Superior temporal gyrus (tissue), 1 donor: ENCODE measurements at regions not wholly inside any gene's neighbourhood (a gene's known extent, or its start where the extent isn't known, plus 50 kb on each side); places are given as distances from the start of the nearest gene placed in this dataset.

Experiments
- DNase-seq: peaks from one replicate; pipeline ENCODE4 v3.0.0-alpha.2; 2016; ENCODE audit errors: extremely low spot score

DNA sequence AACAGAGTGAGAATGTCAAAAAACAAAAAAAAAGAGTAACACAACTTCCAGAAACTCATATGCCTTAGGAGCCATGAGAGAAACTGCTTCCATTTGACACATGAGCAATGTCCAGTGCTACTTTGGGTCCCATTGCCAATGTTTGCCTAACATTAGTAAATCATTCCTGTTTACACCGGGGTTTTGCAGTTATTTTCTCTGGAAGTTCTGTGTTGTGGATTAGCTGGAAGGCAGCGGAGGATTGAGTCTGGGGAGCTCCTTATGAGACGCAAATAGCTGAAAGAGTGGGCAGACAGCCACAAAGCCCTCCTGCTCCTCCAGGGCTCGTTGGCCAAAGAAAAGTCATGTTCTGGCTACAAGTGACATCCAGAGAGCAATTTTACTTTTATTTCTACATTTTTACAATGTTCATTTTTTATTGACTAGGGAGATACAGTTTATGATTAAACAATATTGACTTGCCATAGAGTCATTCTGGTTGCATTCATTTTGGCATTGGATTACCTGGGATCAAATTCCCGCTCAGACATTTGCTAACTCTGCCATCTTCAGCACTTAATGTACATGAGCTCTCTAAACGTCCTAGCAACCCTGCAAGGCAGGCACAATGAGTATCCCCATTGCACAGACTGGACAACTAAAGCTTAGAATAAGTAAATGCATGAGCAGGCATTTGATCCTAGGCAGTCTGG is 66.4 kb upstream of the GALNT2 start:
- DNase-seq, result no peak

DNA sequence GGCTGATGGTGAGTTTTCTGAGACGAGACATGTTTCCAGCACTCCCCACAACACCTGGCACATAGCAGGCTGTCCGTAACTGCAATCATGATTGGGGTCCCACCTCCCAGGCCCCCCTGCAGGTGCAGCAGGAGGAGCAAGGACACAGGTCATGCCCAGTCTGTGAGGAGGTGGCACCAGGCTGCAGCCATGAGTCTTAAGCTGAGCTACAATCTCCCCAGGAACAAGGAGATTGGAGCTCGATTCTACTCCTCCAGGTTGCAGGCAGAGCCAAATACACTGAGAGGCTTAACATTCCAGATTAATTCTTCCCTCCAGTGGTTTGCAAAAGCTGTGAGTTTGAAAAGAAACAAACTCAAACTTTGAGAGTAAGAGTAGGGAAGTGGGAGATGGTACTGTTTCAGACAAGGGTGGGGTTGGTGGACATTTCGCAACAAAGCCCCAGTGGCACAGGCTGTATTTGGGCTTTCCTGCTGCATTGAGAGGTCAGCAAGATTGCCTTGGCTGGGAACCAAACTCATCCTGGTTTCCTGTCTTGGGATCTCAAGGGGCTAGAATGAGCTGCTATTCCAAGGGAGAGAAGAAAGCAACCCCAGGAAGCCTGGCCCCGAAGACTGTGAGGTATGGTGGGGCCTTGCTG is 64.8 kb upstream of the GALNT2 start:
- no peak for DNase-seq

DNA sequence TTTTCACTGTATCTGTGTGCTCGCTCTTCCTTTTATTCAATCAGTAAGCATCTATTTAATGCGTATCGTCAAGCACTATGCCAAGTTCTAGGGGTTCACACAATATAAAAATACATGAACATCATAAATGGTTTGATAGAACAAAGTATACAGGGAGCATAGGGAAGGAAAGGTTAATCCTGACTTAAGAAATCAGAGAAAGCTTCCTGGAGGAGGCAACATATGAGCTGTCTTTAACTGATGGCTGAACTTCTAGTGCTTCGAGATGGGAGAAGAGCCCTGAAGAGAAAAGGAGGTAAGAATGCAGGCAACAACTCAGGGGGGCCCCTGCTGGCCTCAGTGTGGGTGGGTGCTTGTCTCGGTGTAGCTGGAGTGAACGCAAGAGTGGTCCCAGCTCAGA is 63.6 kb upstream of the GALNT2 start:
- DNase-seq, result no peak

DNA sequence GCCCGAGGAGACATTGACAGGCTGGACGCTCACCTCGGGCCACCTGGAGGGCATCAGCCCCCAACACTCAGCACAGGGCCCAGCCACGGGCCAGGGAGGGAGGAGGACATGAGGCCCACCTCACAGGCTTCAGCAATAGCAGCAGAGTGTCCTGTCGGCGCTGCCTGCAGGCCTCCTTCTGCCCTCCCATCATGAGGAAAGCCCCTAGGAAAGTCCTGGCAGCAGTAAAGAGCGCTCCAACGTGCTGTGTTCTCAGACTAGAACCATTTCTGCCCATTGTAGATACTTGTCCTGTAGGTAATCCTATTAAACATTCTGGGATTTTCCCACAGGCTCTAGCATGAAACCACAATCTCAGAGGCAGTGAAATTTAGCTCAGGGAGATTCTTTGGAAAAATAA is 62.0 kb upstream of the GALNT2 start:
- DNase-seq, result no peak

DNA sequence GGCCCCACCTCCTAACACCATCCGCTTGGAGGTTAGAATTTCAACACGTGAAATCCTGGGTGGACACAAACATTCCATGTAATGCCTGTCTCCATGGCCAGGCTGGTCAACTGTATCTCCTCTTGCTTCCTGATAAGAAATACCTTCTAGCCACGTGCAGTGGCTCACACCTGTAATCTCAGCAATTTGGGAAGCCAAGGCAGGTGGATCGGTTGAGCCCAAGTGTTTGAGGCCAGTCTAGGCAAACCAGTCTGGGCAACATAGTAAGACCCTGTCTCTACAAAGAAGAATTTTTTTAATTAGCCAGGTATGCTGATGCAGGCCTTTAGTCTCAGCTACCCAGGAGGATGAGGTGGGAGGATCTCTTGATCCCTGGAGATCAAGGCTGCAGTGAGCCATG is 58.3 kb upstream of the GALNT2 start:
- no peak for DNase-seq

DNA sequence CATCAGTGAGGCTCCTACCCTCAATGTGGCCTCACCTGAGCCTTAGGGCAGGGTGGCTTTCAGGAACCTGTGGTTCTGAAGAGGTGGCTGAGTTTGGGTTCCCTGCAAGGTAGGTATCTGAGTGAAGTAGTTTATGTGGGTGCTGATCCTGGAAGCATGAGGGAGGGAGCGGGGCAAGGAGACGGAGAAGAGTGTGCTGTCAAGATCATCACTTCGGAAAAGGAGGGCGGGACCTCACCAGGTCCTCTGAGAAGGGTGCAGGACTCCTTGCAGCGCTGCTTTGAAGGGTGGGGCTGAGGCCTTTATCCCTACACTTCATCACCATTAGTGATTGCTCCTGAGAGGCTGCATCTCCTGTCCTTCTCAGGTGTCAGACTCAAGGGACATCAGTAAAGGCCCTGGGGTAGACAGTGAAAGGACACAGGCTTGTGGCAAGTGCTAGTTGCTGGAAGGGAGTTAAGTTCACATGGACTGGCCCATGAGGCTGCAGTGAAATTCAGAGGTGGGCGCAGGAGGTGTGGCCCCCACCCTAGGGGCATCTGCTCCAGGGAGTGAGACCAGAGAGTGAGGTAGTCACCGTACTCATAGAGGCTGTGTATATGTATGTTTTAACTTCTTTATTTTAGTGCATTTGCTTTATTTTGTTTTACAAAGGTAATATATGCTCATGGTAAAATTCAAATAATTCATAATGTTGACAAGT is 57.3 kb upstream of the GALNT2 start:
- DNase-seq, result no peak

DNA sequence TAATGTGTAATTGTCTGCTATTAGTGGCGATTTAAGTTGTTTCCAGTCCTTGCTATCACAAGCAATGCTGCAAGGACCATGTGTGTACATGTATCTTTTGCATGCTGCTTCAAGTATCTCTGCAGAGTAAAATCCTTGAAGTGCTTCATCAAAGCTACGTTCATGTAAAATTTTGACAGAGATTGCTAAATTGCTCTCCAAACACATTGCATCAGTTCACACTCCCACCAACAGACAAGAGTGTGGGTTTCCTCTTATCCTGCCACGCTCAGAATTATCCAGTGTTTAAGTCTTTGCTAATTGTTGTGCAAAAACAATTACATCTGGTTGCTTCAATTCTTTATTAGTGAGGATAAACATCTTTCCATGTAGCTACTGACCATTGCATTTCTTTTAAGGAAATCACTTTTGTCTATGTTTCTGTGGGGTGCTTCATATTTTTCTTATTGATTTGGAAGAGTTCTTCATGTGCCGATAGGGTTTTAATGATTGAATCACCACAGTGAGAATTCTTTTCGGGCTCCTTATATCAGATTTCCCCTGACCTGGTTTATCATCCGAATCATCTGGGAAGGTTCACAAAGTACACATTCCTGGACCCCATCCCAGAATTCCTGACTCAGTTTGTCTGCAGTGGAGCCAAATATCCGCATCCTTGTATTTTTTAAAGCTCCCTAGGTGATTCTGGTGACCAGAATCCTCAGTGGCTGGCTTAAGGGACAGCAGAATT is 56.3 kb upstream of the GALNT2 start:
- no peak for DNase-seq

DNA sequence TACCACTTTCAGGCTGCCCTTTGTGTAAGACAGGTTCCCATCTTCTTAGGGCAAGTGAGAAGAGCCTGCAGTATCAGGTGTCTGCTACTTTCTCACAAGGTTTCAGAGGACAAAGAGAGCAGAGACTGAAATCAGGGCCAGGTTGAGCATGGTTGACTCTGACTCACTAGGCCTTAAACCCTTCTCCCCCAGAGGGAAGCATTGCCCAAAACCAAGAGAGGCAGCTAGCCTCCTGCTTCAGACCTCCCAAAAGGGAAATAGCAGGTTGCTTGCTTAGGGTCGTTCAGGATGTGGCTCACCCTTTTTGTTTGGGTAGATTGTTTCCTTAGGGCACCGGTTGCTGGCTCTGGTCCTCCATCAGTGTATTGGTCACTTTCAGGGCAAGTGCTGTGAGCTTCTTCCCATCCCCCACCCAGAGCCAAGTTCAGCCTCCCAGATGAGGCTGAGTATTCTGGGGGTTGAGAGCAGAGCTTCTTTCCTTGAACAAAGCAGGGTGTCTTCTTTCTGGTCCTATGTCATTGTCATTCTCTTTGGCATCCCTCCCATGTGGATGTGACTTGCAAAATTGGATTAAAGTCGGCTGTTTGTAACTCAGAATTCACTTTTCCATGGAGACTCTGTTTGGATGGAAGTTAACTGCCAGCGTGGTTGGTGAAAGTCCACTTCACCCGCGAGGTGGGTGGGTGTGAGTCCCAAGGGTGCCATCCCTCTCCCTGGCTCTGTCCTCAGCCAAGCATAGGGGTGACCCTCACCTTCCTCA is 55.5 kb upstream of the GALNT2 start:
- no peak for DNase-seq

DNA sequence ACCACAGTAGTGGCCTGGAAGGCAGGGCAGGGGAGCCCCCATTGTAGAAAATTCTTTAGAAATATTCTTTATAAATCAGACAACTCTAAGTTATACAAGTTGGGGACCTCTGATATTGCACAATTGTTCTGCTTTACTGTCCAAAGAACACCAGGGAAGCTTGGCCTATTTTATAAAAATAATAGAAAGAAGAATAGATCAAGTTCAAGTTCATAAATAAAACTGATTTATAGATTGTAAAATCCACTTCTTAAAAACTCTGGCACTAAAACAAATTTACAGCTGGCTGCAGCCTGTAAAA is 55.0 kb upstream of the GALNT2 start:
- DNase-seq, result no peak

DNA sequence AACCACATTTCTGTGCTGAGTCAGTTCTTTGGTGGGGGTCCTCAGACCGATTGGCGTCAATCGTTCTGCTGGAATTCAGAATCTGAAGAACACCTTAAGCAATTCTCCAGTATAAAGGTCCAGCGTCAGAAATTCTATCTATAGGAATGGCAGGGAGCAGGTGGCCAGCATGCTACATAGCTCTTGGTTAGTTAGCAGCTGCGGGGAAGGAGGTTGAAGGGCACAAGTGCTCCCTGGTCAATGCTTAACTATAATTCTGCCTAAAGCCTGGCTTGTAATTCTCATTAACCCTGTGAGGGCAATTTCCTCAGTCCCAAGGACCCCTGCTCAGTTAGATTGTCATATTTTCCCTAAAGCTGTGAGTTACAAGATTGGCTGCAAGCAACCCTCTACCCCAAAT is 54.3 kb upstream of the GALNT2 start:
- no peak for DNase-seq

DNA sequence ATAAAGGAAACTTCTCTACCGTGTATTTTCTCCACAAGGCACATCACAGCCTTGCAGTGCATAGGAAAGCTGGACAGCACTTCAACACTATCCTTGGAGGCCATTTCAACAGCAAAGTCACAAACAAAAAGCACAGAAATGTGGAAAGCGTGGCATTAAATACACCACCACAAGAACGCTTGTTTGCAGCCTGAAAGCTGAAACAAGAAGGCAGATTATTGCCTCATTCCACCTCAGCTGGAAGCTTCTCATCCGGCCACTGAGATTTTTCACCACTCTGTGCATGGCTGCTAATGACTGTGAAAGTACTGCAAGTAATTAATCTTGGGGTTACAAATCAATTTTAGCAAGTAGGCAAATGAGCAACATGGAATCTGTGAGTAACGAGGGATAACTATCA is 50.9 kb upstream of the GALNT2 start:
- no peak for DNase-seq
